ENCODE measurements at regions not wholly inside any gene's neighbourhood (a gene's known extent, or its start where the extent isn't known, plus 50 kb on each side); places are given as distances from the start of the nearest gene placed in this dataset.

GRCh38 chr10:33808475-33808874, 474.0 kb upstream of the NRP1 start:
- DNase-seq: no peak

GRCh38 chr10:33807531-33808359, 473.3 kb upstream of the NRP1 start:
- DNase-seq: no peak

- DNase-seq: no peak
Measured at GRCh38 chr10:33805831-33806230, 471.4 kb upstream of the NRP1 start.

GRCh38 chr10:33804584-33804983, 470.1 kb upstream of the NRP1 start:
- DNase-seq: no peak

- no peak for DNase-seq
Measured at GRCh38 chr10:33803248-33803647, 468.8 kb upstream of the NRP1 start.

- DNase-seq: no peak
Measured at GRCh38 chr10:33802566-33802965, 468.1 kb upstream of the NRP1 start.

GRCh38 chr10:33801705-33802104, 467.2 kb upstream of the NRP1 start:
- no peak for DNase-seq

GRCh38 chr10:33800986-33801385, 466.5 kb upstream of the NRP1 start:
- no peak for DNase-seq

- DNase-seq: no peak
Measured at GRCh38 chr10:33800545-33800944, 466.1 kb upstream of the NRP1 start.

GRCh38 chr10:33799944-33800323, 465.5 kb upstream of the NRP1 start:
- no peak for DNase-seq

GRCh38 chr10:33799281-33799943, 464.9 kb upstream of the NRP1 start:
- no peak for DNase-seq

GRCh38 chr10:33798754-33799153, 464.3 kb upstream of the NRP1 start:
- DNase-seq: no peak

- no peak for DNase-seq
Measured at GRCh38 chr10:33796680-33797079, 462.2 kb upstream of the NRP1 start.

GRCh38 chr10:33795529-33795928, 461.1 kb upstream of the NRP1 start:
- no peak for DNase-seq

- DNase-seq: no peak
Measured at GRCh38 chr10:33794460-33794859, 460.0 kb upstream of the NRP1 start.

GRCh38 chr10:33793793-33794192, 459.3 kb upstream of the NRP1 start:
- no peak for DNase-seq

- DNase-seq: no peak
Measured at GRCh38 chr10:33791272-33791660, 456.8 kb upstream of the NRP1 start.

- DNase-seq: no peak
Measured at GRCh38 chr10:33790521-33791271, 456.2 kb upstream of the NRP1 start.

GRCh38 chr10:33783557-33783956, 449.1 kb upstream of the NRP1 start:
- DNase-seq: no peak

GRCh38 chr10:33783078-33783477, 448.6 kb upstream of the NRP1 start:
- DNase-seq: no peak

- no peak for DNase-seq
Measured at GRCh38 chr10:33781606-33782395, 447.3 kb upstream of the NRP1 start.

- DNase-seq: no peak
Measured at GRCh38 chr10:33780961-33781360, 446.5 kb upstream of the NRP1 start.

- no peak for DNase-seq
Measured at GRCh38 chr10:33777223-33777622, 442.8 kb upstream of the NRP1 start.
